B cell (primary cell): ENCODE measurements at regions not wholly inside any gene's neighbourhood (a gene's known extent, or its start where the extent isn't known, plus 50 kb on each side); places are given as distances from the start of the nearest gene placed in this dataset.

Experiments used
- ATAC-seq: fragments of 200-7000 bp; cut with Tn5 transposase; one replicate; pipeline ENCODE4 v1.10.0; 2021; ENCODE audit warnings: low read depth, mild to moderate bottlenecking, moderate number of reproducible peaks, moderate library complexity
- CTCF ChIA-PET: fragments of 350-600 bp; sonication (Branson Sonifier 250); formaldehyde crosslinking; loops from one replicate; lab custom pipeline; 2021; ENCODE audit warnings: antibody characterized with exemption, inconsistent platforms; lab: Charles Lee
- POLR2A ChIA-PET: fragments of 350-600 bp; sonication (Branson Sonifier 250); formaldehyde crosslinking; loops from one replicate; lab custom pipeline; 2021; ENCODE audit warnings: antibody characterized with exemption; lab: Charles Lee
- DNase-seq: peaks from one replicate; pipeline ENCODE4 v3.0.0; 2013
- H2AFZ ChIP-seq: 2 replicates; pipeline ENCODE4 v1.6.1; 2012; ENCODE audit warnings: mild to moderate bottlenecking, low read depth, low read length; ENCODE audit not compliant: insufficient read depth, poor library complexity, severe bottlenecking
- H3K27ac ChIP-seq, 2 donors: 1 replicate in 1 of 2; 2 replicates in 1 of 2; pipeline ENCODE4 v1.5.1; 2012 to 2013; ENCODE audit warnings: low read length in 2 of 2, mild to moderate bottlenecking in 2 of 2, moderate library complexity in 1 of 2
- H3K27me3 ChIP-seq, 4 experiments: fragments of 200-600 bp in 1 of 4; sonication (generic) in 1 of 4; replicated peaks in 1 of 4; 1 replicate in 2 of 4; 2 replicates in 2 of 4; pipeline versions ENCODE4 v1.6.1 to v1.7.0; 2013 to 2016; ENCODE audit warnings: low read length in 3 of 4, mild to moderate bottlenecking in 2 of 4, mixed read lengths in 1 of 4, moderate library complexity in 1 of 4; ENCODE audit not compliant: insufficient read depth in 4 of 4, control insufficient read depth in 3 of 4; ENCODE audit errors: control extremely low read depth in 1 of 4
- H3K36me3 ChIP-seq, 2 experiments: replicated peaks in 1 of 2; 1 replicate in 1 of 2; 2 replicates in 1 of 2; pipeline versions ENCODE4 v1.6.1 to v1.7.1; 2013; ENCODE audit warnings: low read length in 1 of 2; ENCODE audit not compliant: insufficient read depth in 2 of 2, control insufficient read depth in 1 of 2; ENCODE audit errors: control extremely low read depth in 1 of 2, extremely low read depth in 1 of 2
- H3K4me1 ChIP-seq, 2 donors: fragments of 200-600 bp in 1 of 2; sonication (generic) in 1 of 2; 1 replicate in 1 of 2; 2 replicates in 1 of 2; pipeline versions ENCODE4 v1.5.1 to v1.6.1; 2013 to 2017; ENCODE audit warnings: low read length in 2 of 2; ENCODE audit not compliant: control insufficient read depth in 2 of 2, insufficient read depth in 2 of 2
- H3K4me2 ChIP-seq: replicated peaks from 2 replicates; pipeline ENCODE3; 2012; ENCODE audit warnings: mild to moderate bottlenecking, low read depth, low read length; ENCODE audit not compliant: poor library complexity, severe bottlenecking
- H3K4me3 ChIP-seq, 5 experiments: fragments of 200-600 bp in 1 of 5; sonication (generic) in 1 of 5; 1 replicate in 3 of 5; 2 replicates in 2 of 5; pipeline versions ENCODE4 v1.5.1 to v1.7.0; 2011 to 2016; ENCODE audit warnings: low read length in 4 of 5, mild to moderate bottlenecking in 4 of 5, low read depth in 2 of 5, control low read depth in 1 of 5, moderate library complexity in 1 of 5; ENCODE audit not compliant: insufficient read depth in 1 of 5; ENCODE audit errors: control extremely low read depth in 1 of 5, extremely low read depth in 1 of 5
- H3K79me2 ChIP-seq: fragments of 200-600 bp; sonication (generic); one replicate; pipeline ENCODE4 v1.6.0; 2016; ENCODE audit warnings: low read length; ENCODE audit not compliant: control insufficient read depth, insufficient read depth
- H3K9ac ChIP-seq: fragments of 200-600 bp; sonication (generic); 2 replicates; pipeline ENCODE4 v1.6.1; 2017; ENCODE audit warnings: mild to moderate bottlenecking, low read length, moderate library complexity
- H3K9me3 ChIP-seq, 3 donors: one replicate each; pipeline versions ENCODE4 v1.6.1 to v1.7.1; 2013; ENCODE audit warnings: low read length in 2 of 3; ENCODE audit not compliant: control insufficient read depth in 2 of 3, insufficient read depth in 1 of 3; ENCODE audit errors: control extremely low read depth in 1 of 3
- H4K20me1 ChIP-seq: 2 replicates; pipeline ENCODE4 v1.6.0; 2012; ENCODE audit warnings: mild to moderate bottlenecking, low read length; ENCODE audit not compliant: insufficient read depth, control insufficient read depth, poor library complexity, severe bottlenecking
- H3K27ac Mint-ChIP-seq: one replicate; pipeline ENCODE4 v1.8.0; 2021; ENCODE audit warnings: mixed read lengths
- H3K27me3 Mint-ChIP-seq: one replicate; pipeline ENCODE4 v1.8.0; 2021; ENCODE audit warnings: mixed read lengths
- H3K4me1 Mint-ChIP-seq: one replicate; pipeline ENCODE4 v1.8.0; 2021; ENCODE audit warnings: mixed read lengths
- H3K4me3 Mint-ChIP-seq: one replicate; pipeline ENCODE4 v1.8.0; 2021; ENCODE audit warnings: mixed read lengths
- H3K9me3 Mint-ChIP-seq: one replicate; pipeline ENCODE4 v1.8.0; 2022; ENCODE audit warnings: mixed read lengths; ENCODE audit not compliant: insufficient read depth
- CTCF ChIP-seq: fragments of 200-600 bp; IDR thresholded peaks from one replicate; pipeline ENCODE4 v1.8.0; 2022; ENCODE audit warnings: antibody characterized with exemption, mild to moderate bottlenecking
- EZH2 ChIP-seq: IDR thresholded peaks from 2 replicates; pipeline ENCODE4 v1.6.1; 2012; ENCODE audit warnings: borderline replicate concordance, low read depth, mild to moderate bottlenecking, moderate library complexity, low read length; ENCODE audit not compliant: insufficient read depth, poor library complexity, severe bottlenecking
- WGBS: methylation state at CpG from one replicate; pipeline ENCODE4 v1.1.5; 2013; ENCODE audit warnings: missing lambda C conversion rate; ENCODE audit not compliant: insufficient coverage; 5-methylcytosine and 5-hydroxymethylcytosine counted together
- intact Hi-C: fragments of 100-400 bp; cut with micrococcal nuclease; formaldehyde crosslinking; loops from one replicate; pipeline ENCODE4 v1.10.0; 2022

DNA sequence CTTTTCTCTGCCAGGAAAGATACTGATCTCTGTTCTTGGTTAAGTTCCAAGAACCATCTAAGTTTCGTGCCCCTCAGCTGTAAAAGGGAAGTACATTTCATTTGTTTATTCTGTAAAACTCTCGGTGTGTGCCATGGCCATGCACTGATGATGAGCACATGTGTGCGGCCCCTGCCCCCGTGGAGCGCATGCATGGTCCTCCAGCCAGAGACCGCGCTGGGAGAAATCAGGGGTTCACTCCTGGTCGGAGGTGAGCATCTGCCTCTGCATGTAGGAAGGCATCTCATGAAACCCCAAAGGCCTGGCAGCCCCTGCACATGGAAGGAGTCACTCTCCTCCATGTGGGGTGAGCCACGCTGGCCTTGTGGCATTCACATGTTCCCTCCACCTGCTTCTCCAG is 102.5 kb upstream of the RTL1 start:
- DNase-seq (no peak), ATAC-seq (no peak)
- peak overlapping the region; percentile 37 for H2AFZ ChIP-seq
- ChIA-PET POLR2A (no interaction called here), CTCF (no interaction called here)
- peaks cover 0 to 20% (median 0%) of the 10 kb centered on the region in 3 donors for H3K9me3 ChIP-seq
- H3K4me2 ChIP-seq = peak overlapping the region; percentile 49
- H3K4me3 ChIP-seq = no peak overlapping the region
- no peak overlapping the region for H3K9ac ChIP-seq
- peaks cover 6% of the 10 kb centered on the region for H3K4me1 Mint-ChIP-seq
- no peaks in the 10 kb centered on the region for H3K79me2 ChIP-seq
- no peaks in the 10 kb centered on the region for H3K9me3 Mint-ChIP-seq
- no peaks in the 10 kb centered on the region for H3K27me3 Mint-ChIP-seq
- 22% methylated on average over 9 of the region's 9 CpGs for WGBS
- H3K27me3 ChIP-seq = no peaks in the 10 kb centered on the region
- H3K4me1 ChIP-seq = peaks cover 6 to 18% of the 10 kb centered on the region in 2 donors
- no peaks in the 10 kb centered on the region for H4K20me1 ChIP-seq
- no peak for TF ChIP-seq EZH2
- no peak for TF ChIP-seq CTCF
- no peak overlapping the region for H3K27ac ChIP-seq
- H3K4me3 Mint-ChIP-seq = peak overlapping the region; percentile 13
- no peak overlapping the region for H3K27ac Mint-ChIP-seq
- intact Hi-C loops = no loop called here
- H3K36me3 ChIP-seq = no peaks in the 10 kb centered on the region

DNA sequence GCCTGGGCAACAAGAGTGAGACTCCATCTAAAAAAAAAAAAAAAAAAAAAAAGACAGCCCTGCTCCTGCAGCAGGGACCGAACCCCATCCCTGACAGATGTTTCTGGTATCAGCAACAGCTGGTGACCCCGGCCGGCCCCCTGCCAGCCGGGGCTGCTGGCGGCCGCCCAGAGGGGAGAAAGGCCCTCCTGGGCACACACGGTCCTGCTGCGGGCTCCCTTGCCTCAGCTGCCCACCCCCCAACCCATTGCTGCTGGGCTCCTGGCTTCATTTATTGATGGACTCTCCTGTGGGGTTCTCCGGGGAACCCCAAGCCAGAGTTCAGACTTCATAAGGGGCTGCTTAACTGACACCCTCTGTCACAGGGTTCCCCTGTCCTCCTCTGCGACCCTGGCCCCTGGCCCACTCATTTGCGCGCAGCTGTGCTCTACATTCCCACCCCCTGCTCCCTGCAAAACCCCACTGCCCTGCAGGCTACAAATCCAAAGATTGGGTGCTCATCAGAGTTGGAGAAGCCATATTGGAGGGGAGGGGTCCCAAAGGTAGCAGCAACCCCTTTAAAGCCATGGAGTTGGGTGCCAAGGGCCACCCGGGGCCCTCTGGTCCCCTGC is 103.6 kb upstream of the RTL1 start:
- ChIA-PET CTCF (no interaction called here), POLR2A (no interaction called here)
- Histone ChIP-seq H4K20me1 (no peaks in the 10 kb centered on the region), H3K9me3 (peaks cover 0 to 20% (median 2%) of the 10 kb centered on the region in 3 donors), H3K27me3 (no peaks in the 10 kb centered on the region), H2AFZ (no peak overlapping the region), H3K79me2 (no peaks in the 10 kb centered on the region), H3K4me3 (no peak overlapping the region), H3K27ac (no peak overlapping the region), H3K9ac (no peak overlapping the region), H3K4me1 (peaks cover 6 to 18% of the 10 kb centered on the region in 2 donors), H3K36me3 (no peaks in the 10 kb centered on the region), H3K4me2 (no peak overlapping the region)
- TF ChIP-seq CTCF (no peak), EZH2 (no peak)
- Mint-ChIP-seq H3K4me3 (no peak overlapping the region), H3K4me1 (peaks cover 6% of the 10 kb centered on the region), H3K27ac (no peak overlapping the region), H3K27me3 (no peaks in the 10 kb centered on the region), H3K9me3 (peaks cover 3% of the 10 kb centered on the region)
- intact Hi-C loops = no loop called here
- DNase-seq (no peak), ATAC-seq (no peak)
- 99% methylated on average over 7 of the region's 13 CpGs for WGBS
